Left forelimb (tissue), 1 donor: ENCODE measurements at regions not wholly inside any gene's neighbourhood (a gene's known extent, or its start where the extent isn't known, plus 50 kb on each side); places are given as distances from the start of the nearest gene placed in this dataset.
"Not testable (repeated sequence)": the region's sequence is repeated elsewhere in the genome, so short reads cannot be mapped to it uniquely, and the experiment has no call there.

Source experiments
- DNase-seq: peaks from one replicate; pipeline ENCODE4 v3.0.0-alpha.2; 2018; ENCODE audit warnings: low spot score

DNA sequence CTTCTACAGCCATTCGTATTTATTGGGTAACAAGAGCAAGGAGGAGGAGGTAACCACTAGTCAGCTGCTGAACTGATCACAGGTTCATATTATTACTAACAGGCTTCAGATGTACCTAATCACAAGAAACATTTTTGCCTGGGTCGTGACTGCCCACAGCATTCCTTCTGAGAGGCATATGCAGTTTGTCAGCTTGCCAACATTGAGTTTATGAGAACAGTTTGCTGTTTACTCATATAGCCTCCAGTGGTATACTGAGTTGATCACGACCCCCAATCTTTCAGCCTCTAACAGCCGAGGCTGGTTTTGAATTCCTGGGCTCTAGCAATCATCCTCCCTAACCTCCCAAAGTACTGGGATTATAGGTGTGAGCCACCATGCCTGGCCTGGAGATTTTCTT lies 693.6 kb downstream of the TLE1 start:
- no peak for DNase-seq

- DNase-seq, result no peak
Measured at GRCh38 chr9:80994892-80995291, 694.5 kb downstream of the TLE1 start.

- DNase-seq, result not testable (repeated sequence)
Measured at GRCh38 chr9:80985595-80985994, 703.8 kb downstream of the TLE1 start.

DNA sequence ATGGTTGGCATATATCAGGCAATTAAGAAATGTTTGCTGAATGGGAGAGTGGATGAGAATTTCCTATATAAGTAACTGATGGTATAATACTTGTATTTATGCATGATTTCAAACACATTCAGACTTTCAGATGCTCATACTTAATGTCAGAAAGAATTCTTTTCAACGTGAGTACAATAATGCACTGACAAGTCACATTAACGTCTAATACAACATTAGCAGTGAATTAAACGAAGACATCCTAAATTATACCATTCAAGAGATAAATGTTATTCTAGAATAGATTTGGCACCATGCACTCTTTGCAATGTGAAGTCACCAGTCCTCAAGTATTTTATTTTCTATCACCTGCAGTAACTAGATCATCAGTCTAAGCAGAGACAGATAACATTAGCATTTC lies 712.9 kb downstream of the TLE1 start:
- no peak for DNase-seq

GRCh38 chr9:80970377-80970776 lies 719.0 kb downstream of the TLE1 start:
- not testable (repeated sequence) for DNase-seq

- no peak for DNase-seq
Measured at GRCh38 chr9:80968611-80969010, 720.7 kb downstream of the TLE1 start.

GRCh38 chr9:80964914-80965313 lies 724.4 kb downstream of the TLE1 start:
- DNase-seq, result no peak

- no peak for DNase-seq
Measured at GRCh38 chr9:80964374-80964773, 725.0 kb downstream of the TLE1 start.

DNA sequence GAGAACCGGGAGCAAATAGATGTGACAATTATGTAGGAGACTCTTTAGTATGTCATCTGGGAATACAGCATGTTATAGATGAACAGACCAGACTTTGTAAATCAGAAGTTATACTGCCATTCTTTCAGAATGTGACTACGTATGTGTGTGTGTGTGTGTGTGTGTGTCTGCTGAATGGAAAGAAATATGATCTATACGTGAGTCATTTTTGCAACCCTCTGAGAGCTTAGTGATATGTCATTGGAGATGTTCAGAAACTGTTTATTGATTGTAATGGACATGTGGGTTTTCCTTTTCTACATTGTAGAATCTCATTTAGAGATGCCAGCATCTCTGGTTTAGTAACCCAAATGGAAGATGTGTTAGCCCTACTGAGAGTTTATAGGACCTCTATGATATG lies 731.5 kb downstream of the TLE1 start:
- no peak for DNase-seq

DNA sequence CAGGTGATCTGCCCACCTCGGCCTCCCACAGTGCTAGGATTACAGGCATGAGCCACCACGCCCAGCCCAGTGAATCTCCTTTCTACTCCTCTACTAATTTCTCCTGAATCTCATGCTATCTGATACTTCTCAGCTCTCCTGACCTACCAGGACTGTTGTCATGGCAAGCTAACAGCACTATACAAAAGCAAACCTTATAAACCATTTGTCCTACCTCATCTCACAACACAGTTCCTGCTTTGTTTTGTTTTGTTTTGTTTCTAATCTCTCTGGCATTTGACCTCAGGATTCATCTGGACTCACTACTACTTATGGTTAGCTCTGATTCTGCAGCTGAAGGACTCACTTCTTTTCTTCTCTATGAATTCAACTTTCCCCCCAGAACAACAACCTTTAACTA lies 734.8 kb downstream of the TLE1 start:
- DNase-seq, result no peak

GRCh38 chr9:80952363-80952922 lies 736.9 kb downstream of the TLE1 start:
- no peak for DNase-seq

- DNase-seq, result no peak
Measured at GRCh38 chr9:80951675-80952074, 737.7 kb downstream of the TLE1 start.

GRCh38 chr9:80948876-80949275 lies 740.5 kb downstream of the TLE1 start:
- DNase-seq, result no peak

DNA sequence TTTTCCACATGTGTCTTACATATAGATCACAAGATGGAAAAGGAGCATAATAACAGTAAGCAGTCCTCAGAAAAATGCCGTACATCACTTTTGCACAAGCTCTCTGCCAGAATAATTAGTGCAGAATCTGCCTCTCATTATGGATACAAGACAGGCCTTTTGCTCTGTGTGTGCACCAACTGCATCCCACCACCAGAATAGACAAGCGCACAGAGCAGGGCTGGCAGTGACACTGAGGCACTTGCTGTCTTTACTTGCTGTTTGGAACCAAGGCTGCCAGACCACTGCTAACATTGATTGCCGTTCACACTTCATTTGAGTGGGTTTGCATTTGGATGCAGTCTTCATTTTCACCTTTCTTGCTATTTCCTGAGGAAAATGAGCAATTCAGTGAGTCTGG lies 741.3 kb downstream of the TLE1 start:
- no peak for DNase-seq

- no peak for DNase-seq
Measured at GRCh38 chr9:80946496-80947170, 742.7 kb downstream of the TLE1 start.

DNA sequence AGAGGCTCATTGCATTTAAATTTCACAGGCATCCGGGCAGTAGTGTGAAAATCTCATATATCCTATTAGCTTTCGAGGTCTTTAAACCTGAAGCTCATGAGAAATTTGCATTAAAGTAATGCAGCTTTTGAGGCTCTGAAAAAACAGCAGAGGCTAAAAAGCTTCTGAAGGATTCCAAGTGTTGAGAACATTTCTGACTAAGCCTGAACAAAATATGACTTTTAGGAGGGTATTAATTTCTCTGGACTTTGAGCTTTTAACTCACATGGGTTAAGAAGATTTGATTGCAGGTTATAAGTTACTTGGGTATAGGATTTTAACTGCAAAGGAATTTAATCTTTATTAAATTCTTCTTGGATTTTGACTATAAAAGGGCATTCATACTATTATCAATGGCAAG lies 743.9 kb downstream of the TLE1 start:
- DNase-seq, result no peak

GRCh38 chr9:80937645-80938044 lies 751.7 kb downstream of the TLE1 start:
- DNase-seq, result no peak

- DNase-seq, result no peak
Measured at GRCh38 chr9:80934095-80934494, 755.3 kb downstream of the TLE1 start.

DNA sequence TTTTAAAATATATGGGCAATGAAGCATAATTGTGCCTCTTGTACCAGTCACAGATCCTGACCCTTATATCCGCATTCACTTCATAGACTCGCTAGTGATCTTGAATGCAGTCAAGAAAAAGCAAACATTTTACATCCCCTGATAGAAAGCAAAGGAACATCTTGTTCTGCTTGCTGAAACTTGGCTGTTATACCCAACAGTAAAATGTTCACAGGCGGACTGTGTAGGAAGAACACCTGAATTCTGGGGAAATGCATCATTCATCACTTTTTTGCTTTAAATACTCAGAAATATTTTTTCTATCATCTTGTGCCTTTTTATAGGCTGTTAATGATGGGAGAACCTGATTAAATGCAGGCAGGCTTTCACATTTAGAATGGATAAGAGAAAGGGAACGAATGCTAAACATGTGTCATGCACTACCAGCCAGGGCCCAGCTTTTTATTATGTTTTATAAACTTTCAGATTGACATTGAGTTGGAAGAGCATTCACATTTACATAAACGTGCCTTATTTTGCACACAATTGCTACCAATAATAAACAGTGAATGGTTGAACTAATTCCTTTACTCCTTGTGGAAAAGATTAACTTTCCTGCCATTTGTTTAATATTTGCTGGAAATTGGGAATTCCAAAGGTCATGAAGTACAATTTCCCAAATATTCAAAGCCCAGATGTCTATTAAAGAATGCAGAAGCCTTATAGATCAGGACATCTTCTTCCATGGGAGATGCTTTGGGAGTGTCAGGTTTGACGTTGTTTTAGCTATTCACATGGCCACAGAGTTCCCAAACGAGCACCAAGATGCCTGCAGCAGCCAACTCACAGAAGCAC lies 756.2 kb downstream of the TLE1 start:
- no peak for DNase-seq

DNA sequence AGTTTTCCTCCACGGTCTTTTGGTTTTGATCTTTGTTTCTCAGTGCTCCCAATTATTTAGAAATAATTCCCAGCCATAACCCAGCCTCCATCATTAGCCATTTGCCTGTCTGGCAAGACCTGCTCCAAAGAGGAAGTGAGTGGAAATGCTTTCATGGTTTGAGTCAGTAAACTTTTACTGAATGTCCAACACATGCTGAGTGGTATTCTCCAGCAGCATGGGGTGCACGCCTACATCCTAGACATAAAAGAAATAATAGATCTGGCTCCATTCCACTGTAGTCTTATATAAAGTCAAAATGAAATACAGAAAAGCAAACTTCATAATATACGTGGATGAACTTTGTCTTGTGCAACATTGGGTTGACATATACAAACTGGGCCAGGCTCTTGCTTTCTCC lies 757.2 kb downstream of the TLE1 start:
- DNase-seq, result no peak

DNA sequence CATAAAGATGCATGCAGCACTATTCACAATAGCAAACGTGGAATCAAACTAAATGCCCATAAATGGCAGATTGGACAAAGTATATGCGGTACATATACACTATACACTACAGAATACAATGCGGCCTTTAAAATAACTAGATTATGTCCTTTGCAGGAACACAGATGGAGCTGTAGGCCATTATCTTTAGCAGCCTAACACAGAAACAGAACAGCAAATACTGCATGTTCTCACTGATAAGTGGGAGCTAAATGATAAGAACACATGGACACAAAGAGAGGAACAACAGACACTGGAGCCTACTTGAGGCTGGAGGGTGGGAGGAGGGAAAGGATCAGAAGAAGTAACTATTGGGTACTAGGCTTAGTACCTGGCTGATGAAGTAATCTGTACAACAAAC lies 758.2 kb downstream of the TLE1 start:
- DNase-seq, result no peak

DNA sequence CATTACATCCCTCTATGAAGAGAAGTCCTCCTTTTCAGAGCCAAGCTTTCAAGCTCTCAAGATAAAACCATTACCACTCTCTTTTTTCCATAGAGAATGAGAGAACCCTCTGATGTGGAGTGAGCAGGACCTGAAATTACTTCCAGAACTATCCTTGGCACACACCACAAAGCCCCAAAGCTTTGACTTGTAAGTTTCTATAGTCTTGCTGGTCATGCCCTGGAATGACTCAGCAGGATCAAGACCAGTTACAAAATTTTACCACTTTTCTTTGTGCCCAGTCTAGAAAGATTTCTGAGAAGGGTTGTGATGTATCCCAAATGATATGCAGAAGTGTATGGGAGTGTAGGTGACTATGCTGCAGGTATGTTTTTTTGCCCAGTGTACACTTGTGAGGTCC lies 760.6 kb downstream of the TLE1 start:
- DNase-seq, result no peak

DNA sequence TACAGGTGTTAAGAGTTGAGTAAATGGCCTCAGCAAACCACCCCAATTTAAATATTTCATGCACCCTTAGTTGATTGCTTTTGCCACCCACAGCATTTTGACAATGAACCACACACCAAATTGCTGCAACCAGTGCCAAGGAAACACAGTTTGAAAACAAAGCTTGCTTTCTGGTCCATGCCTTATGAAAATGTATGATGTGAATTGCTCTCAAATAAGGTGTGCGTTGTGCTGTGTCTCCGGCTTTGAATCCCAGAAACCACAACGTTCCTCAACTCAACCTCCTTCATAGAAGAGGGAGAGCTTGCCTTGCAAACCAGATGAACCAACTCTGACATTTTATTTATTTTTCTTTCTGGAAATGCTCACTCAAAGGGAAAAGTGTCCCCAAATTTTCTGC lies 762.7 kb downstream of the TLE1 start:
- DNase-seq, result no peak
